SK-N-SH (cell line): ENCODE measurements at regions not wholly inside any gene's neighbourhood (a gene's known extent, or its start where the extent isn't known, plus 50 kb on each side); places are given as distances from the start of the nearest gene placed in this dataset.

Experiments
- CTCF ChIA-PET: fragments of 300-600, 350-600 bp; formaldehyde crosslinking; extraction: SDS; loops from one replicate; lab custom pipeline; 2021; lab: Yijun Ruan, JAX
- POLR2A ChIA-PET: fragments of 350-600 bp; sonication (Branson Sonifier 250); formaldehyde crosslinking; extraction: SDS; loops from one replicate; lab custom pipeline; 2020; ENCODE audit warnings: antibody characterized with exemption, inconsistent platforms; lab: Yijun Ruan, JAX
- DNase-seq: peaks from one replicate; pipeline ENCODE4 v3.0.0; 2012
- H2AFZ ChIP-seq: fragments of 200-600 bp; sonication (generic); 2 replicates; pipeline ENCODE4 v1.8.1; 2016; ENCODE audit warnings: antibody characterized with exemption, mild to moderate bottlenecking, low read depth
- H3F3A ChIP-seq: fragments of 200-600 bp; sonication (generic); replicated peaks from 2 replicates; pipeline ENCODE3; 2016; ENCODE audit warnings: antibody characterized with exemption, mild to moderate bottlenecking; ENCODE audit not compliant: insufficient read depth
- H3K27ac ChIP-seq, 2 experiments: fragments of 200-500 bp in 1 of 2; fragments of 200-600 bp in 1 of 2; sonication (Bioruptor generic) in 1 of 2; sonication (generic), shearing (Covaris generic) in 1 of 2; 2 replicates each; pipeline versions ENCODE4 v1.5.1 to v1.6.1; 2014 to 2016; ENCODE audit warnings: low read depth in 2 of 2, inconsistent platforms in 1 of 2, low read length in 1 of 2, mild to moderate bottlenecking in 1 of 2, mixed read lengths in 1 of 2
- H3K27me3 ChIP-seq: fragments of 200-600 bp; sonication (generic), shearing (Covaris generic); 2 replicates; pipeline ENCODE4 v1.6.1; 2016; ENCODE audit warnings: mixed run types; ENCODE audit not compliant: insufficient read depth
- H3K36me3 ChIP-seq, 2 experiments: fragments of 200-500 bp in 1 of 2; fragments of 200-600 bp in 1 of 2; sonication (Bioruptor generic) in 1 of 2; sonication (generic) in 1 of 2; replicated peaks in 1 of 2; 2 replicates each; pipeline versions ENCODE3 to v1.5.1; 2014 to 2016; ENCODE audit warnings: low read length in 1 of 2, mild to moderate bottlenecking in 1 of 2; ENCODE audit not compliant: insufficient read depth in 2 of 2, control insufficient read depth in 1 of 2
- H3K4me1 ChIP-seq, 2 experiments: fragments of 200-500 bp in 1 of 2; fragments of 200-600 bp in 1 of 2; sonication (Bioruptor generic) in 1 of 2; sonication (generic), shearing (Covaris generic) in 1 of 2; 2 replicates each; pipeline versions ENCODE4 v1.5.1 to v1.6.1; 2014 to 2016; ENCODE audit warnings: low read depth in 1 of 2, low read length in 1 of 2, mixed run types in 1 of 2; ENCODE audit not compliant: insufficient read depth in 2 of 2, control insufficient read depth in 1 of 2
- H3K4me2 ChIP-seq: fragments of 200-600 bp; sonication (generic), shearing (Covaris generic); 2 replicates; pipeline ENCODE4 v1.6.1; 2017; ENCODE audit warnings: mixed run types
- H3K4me3 ChIP-seq, 2 experiments: fragments of 200-500 bp in 1 of 2; fragments of 200-600 bp in 1 of 2; sonication (Bioruptor generic) in 1 of 2; sonication (generic), shearing (Covaris generic) in 1 of 2; 2 replicates each; pipeline versions ENCODE4 v1.5.1 to v1.8.1; 2014 to 2016; ENCODE audit warnings: low read depth in 2 of 2, inconsistent platforms in 1 of 2, low read length in 1 of 2, mild to moderate bottlenecking in 1 of 2, mixed read lengths in 1 of 2, moderate library complexity in 1 of 2
- H3K79me2 ChIP-seq: fragments of 200-600 bp; sonication (generic); 2 replicates; pipeline ENCODE4 v1.8.1; 2017; ENCODE audit warnings: mild to moderate bottlenecking; ENCODE audit not compliant: insufficient read depth
- H3K9ac ChIP-seq: fragments of 200-600 bp; sonication (generic); 2 replicates; pipeline ENCODE4 v1.6.1; 2017; ENCODE audit warnings: mixed run types
- H3K9me2 ChIP-seq: fragments of 200-600 bp; sonication (generic); 2 replicates; pipeline ENCODE4 v1.6.1; 2017; ENCODE audit warnings: mixed run types
- H3K9me3 ChIP-seq: fragments of 200-600 bp; sonication (generic); 2 replicates; pipeline ENCODE4 v1.6.1; 2017; ENCODE audit warnings: mixed run types, mild to moderate bottlenecking, moderate library complexity
- H4K20me1 ChIP-seq: fragments of 200-600 bp; sonication (generic); 2 replicates; pipeline ENCODE4 v1.6.1; 2017; ENCODE audit warnings: mild to moderate bottlenecking, mixed run types; ENCODE audit not compliant: insufficient read depth
- FOSL2 ChIP-seq: IDR thresholded peaks from 2 replicates; pipeline ENCODE4 v1.4.0; 2012; ENCODE audit warnings: low read depth, mild to moderate bottlenecking, moderate library complexity, borderline replicate concordance
- FOXJ3 ChIP-seq: sonication (generic); formaldehyde crosslinking; IDR thresholded peaks from 2 replicates; pipeline ENCODE4 v1.5.1; 2020; ENCODE audit warnings: mild to moderate bottlenecking, missing genetic modification reagents
- FOXM1 ChIP-seq: IDR thresholded peaks from 2 replicates; pipeline ENCODE4 v1.4.0; 2012; ENCODE audit warnings: low read depth, mild to moderate bottlenecking
- JUND ChIP-seq: IDR thresholded peaks from 2 replicates; pipeline ENCODE4 v1.4.0; 2012
- RCOR1 ChIP-seq: fragments of 150-350 bp; IDR thresholded peaks from 2 replicates; pipeline ENCODE4 v1.6.1; 2017; ENCODE audit warnings: antibody characterized with exemption, low read length
- TCF12 ChIP-seq: IDR thresholded peaks from 2 replicates; pipeline ENCODE4 v1.4.0; 2012
- WGBS: methylation state at CpG from one replicate; pipeline ENCODE4 v1.1.6; 2017; ENCODE audit warnings: low lambda C conversion rate; 5-methylcytosine and 5-hydroxymethylcytosine counted together
- TF ChIP-seq, protein P1 (sequence below): IDR thresholded peaks from 2 replicates; pipeline ENCODE4 v1.4.0; 2012; ENCODE audit warnings: low read depth, borderline replicate concordance
- TF ChIP-seq, protein P2 (sequence below): fragments of 200-600 bp; sonication (generic); IDR thresholded peaks from 2 replicates; pipeline ENCODE4 v1.6.1; 2017; ENCODE audit warnings: antibody characterized with exemption, mild to moderate bottlenecking, moderate library complexity
- TF ChIP-seq, protein P3 (sequence below): IDR thresholded peaks from 2 replicates; pipeline ENCODE4; 2012
- TF ChIP-seq, protein P4 (sequence below): IDR thresholded peaks from 2 replicates; pipeline ENCODE4 v1.6.1; 2012; ENCODE audit warnings: mild to moderate bottlenecking, low read depth, low read length, moderate library complexity

DNA sequence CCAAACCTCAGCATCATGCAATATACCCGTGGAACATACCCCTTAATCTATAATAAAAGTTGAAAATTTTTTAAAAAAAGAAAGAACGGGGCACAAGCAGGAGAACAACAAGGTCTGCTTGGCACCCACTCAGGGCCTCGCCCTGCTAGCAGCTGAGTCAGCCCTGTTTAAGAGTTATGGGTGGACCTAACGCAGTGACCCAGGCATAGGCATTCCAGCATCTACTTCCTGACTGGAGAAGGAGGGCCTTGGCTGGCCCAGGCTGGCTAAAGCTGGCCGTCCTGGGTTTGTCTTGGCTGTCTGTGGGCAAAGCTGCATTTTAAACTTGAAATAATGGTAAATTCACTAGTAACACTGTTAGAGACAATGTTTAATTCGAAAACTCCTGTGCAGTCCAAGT is 236.7 kb upstream of the PGRMC2 start (continued):
- TF ChIP-seq, protein P1, sequence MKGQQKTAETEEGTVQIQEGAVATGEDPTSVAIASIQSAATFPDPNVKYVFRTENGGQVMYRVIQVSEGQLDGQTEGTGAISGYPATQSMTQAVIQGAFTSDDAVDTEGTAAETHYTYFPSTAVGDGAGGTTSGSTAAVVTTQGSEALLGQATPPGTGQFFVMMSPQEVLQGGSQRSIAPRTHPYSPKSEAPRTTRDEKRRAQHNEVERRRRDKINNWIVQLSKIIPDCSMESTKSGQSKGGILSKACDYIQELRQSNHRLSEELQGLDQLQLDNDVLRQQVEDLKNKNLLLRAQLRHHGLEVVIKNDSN = no peak
- no peak for TF ChIP-seq FOXJ3 (CRISPR knock-in tag)
- TF ChIP-seq, protein P2, sequence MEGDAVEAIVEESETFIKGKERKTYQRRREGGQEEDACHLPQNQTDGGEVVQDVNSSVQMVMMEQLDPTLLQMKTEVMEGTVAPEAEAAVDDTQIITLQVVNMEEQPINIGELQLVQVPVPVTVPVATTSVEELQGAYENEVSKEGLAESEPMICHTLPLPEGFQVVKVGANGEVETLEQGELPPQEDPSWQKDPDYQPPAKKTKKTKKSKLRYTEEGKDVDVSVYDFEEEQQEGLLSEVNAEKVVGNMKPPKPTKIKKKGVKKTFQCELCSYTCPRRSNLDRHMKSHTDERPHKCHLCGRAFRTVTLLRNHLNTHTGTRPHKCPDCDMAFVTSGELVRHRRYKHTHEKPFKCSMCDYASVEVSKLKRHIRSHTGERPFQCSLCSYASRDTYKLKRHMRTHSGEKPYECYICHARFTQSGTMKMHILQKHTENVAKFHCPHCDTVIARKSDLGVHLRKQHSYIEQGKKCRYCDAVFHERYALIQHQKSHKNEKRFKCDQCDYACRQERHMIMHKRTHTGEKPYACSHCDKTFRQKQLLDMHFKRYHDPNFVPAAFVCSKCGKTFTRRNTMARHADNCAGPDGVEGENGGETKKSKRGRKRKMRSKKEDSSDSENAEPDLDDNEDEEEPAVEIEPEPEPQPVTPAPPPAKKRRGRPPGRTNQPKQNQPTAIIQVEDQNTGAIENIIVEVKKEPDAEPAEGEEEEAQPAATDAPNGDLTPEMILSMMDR = no peak
- TF ChIP-seq JUND = peak; percentile 31; the same call in 1 of the 2 replicates
- TF ChIP-seq FOXM1 = no peak

DNA sequence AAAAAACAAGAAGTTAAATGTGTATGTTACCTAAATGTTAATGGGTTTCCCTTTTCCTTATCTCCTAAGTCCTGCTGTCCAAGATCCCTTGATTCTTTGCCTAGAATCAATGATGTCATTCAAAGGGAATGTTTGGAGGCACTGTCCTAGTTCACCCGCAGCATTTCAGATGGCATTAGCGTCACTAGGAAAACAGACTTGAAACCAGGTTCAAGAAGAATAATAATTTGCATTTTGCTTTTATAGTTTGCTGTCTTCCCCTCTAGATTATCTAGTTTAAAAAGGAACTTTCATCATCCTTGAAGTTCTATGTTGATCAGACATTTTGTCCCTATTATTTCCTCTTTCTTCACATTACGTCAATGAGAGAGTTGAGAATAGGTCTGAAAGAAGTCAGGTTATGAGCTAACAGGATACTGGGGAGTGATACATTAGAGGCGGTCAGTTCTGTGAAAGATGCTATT is 234.1 kb upstream of the PGRMC2 start:
- H3K4me1 ChIP-seq = peaks cover 20 to 35% of the 10 kb centered on the region in 2 experiments
- DNase-seq = no peak
- POLR2A ChIA-PET = no interaction called here

More for the DNA sequence above, 234.1 kb upstream of the PGRMC2 start:
- Histone ChIP-seq H2AFZ (peak overlapping the region; percentile 31; the same call in 1 of the 2 replicates), H3K36me3 (no peaks in the 10 kb centered on the region), H3F3A (peaks cover 21% of the 10 kb centered on the region), H3K4me2 (0 out of 2 replicates have a peak overlapping the region, but pooled peaks have one; percentile 31), H3K9me3 (no peaks in the 10 kb centered on the region), H3K9ac (no peak overlapping the region; the same call in 1 of the 2 replicates), H3K27me3 (no peaks in the 10 kb centered on the region), H3K9me2 (no peaks in the 10 kb centered on the region), H3K79me2 (no peaks in the 10 kb centered on the region), H3K27ac (peak overlapping the region in 1 of 2 experiments; percentile 37; a peak in 3 of 4 replicates), H4K20me1 (no peaks in the 10 kb centered on the region), H3K4me3 (no peak overlapping the region)
- TF ChIP-seq, protein P3, sequence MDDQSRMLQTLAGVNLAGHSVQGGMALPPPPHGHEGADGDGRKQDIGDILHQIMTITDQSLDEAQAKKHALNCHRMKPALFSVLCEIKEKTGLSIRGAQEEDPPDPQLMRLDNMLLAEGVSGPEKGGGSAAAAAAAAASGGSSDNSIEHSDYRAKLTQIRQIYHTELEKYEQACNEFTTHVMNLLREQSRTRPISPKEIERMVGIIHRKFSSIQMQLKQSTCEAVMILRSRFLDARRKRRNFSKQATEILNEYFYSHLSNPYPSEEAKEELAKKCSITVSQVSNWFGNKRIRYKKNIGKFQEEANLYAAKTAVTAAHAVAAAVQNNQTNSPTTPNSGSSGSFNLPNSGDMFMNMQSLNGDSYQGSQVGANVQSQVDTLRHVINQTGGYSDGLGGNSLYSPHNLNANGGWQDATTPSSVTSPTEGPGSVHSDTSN = peak; percentile 63
- TF ChIP-seq JUND = peak; percentile 39; the same call in 1 of the 2 replicates
- peak; percentile 32 for TF ChIP-seq TCF12
- no peak for TF ChIP-seq RCOR1
- TF ChIP-seq FOSL2 = peak; percentile 24; the same call in 1 of the 2 replicates
- TF ChIP-seq, protein P4, sequence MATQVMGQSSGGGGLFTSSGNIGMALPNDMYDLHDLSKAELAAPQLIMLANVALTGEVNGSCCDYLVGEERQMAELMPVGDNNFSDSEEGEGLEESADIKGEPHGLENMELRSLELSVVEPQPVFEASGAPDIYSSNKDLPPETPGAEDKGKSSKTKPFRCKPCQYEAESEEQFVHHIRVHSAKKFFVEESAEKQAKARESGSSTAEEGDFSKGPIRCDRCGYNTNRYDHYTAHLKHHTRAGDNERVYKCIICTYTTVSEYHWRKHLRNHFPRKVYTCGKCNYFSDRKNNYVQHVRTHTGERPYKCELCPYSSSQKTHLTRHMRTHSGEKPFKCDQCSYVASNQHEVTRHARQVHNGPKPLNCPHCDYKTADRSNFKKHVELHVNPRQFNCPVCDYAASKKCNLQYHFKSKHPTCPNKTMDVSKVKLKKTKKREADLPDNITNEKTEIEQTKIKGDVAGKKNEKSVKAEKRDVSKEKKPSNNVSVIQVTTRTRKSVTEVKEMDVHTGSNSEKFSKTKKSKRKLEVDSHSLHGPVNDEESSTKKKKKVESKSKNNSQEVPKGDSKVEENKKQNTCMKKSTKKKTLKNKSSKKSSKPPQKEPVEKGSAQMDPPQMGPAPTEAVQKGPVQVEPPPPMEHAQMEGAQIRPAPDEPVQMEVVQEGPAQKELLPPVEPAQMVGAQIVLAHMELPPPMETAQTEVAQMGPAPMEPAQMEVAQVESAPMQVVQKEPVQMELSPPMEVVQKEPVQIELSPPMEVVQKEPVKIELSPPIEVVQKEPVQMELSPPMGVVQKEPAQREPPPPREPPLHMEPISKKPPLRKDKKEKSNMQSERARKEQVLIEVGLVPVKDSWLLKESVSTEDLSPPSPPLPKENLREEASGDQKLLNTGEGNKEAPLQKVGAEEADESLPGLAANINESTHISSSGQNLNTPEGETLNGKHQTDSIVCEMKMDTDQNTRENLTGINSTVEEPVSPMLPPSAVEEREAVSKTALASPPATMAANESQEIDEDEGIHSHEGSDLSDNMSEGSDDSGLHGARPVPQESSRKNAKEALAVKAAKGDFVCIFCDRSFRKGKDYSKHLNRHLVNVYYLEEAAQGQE = peak; percentile 15; the same call in 1 of the 2 replicates
- 37% methylated on average over 4 of the region's 4 CpGs for WGBS
- CTCF ChIA-PET = interaction anchor here (1.4 to 1.6 kb wide), 2 partner anchors 31 to 68 kb away, joined by 3 to 5 read pairs; no protein-coding TSS in a partner anchor
